ENCODE measurements at regions not wholly inside any gene's neighbourhood (a gene's known extent, or its start where the extent isn't known, plus 50 kb on each side); places are given as distances from the start of the nearest gene placed in this dataset.
A peak's percentile ranks its signal among the peaks of the same experiment; 100 is the strongest.
"Not testable (repeated sequence)": the region's sequence is repeated elsewhere in the genome, so short reads cannot be mapped to it uniquely, and the experiment has no call there.

DNA sequence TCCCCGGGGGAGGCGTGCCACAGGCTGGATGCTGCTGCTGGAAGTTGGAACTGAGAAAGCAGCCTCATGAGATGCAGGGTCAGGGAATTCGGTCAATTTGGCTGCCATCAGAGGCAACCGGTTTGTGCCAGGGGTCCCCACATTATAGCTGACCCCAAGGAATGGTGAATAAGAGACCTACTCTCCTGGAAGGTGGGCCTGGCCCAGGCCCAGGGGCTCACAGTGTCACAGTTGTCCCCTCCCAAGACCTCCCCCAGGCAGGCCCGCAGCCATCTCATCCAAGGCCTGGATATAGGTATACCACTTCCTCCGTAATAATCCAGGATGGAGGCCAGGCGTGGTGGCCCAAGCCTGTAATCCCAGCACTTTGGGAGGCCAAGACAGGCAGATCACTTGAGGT, 114.6 kb downstream of the NPTX2 start:
- CTCF ChIA-PET = interaction anchor here (0.7 to 1.6 kb wide), 2 partner anchors 14 to 212 kb away, joined by 3 to 6 read pairs; no protein-coding TSS in a partner anchor
- no peak overlapping the region for H3K27ac Mint-ChIP-seq
- H3K36me3 Mint-ChIP-seq (ENCODE audit: low read depth) = no peaks in the 10 kb centered on the region
- H3K9me3 Mint-ChIP-seq = peaks cover 4% of the 10 kb centered on the region
- H3K4me1 Mint-ChIP-seq (ENCODE audit: low read depth) = no peaks in the 10 kb centered on the region
- peaks cover 3% of the 10 kb centered on the region for H3K27me3 Mint-ChIP-seq (ENCODE audit: low read depth)
- no peak for DNase-seq
- intact Hi-C loops (cut with micrococcal nuclease) = no loop called here
- H3K4me3 Mint-ChIP-seq = no peak overlapping the region

DNA sequence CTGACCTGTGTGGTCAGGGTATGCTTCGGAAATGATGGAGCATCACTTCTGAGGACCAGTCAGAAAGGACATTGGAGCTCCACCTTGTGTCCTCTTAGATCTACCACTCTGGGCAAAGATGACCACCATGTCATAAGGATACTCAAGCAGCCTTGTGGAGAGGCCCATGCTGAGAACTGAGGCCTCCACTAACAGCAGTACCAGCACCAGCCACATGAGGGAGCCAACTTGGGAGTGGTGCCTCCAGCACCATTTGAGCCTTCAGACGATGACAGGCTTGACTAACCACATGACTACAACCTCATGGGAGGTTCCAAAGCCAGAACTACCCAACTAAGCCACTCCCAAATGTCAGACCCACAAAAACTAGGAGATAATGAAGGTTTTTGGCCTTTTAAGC, 116.0 kb downstream of the NPTX2 start:
- Mint-ChIP-seq H3K27ac (no peak overlapping the region), H3K4me3 (no peak overlapping the region), H3K4me1 (ENCODE audit: low read depth) (no peaks in the 10 kb centered on the region), H3K27me3 (ENCODE audit: low read depth) (peaks cover 3% of the 10 kb centered on the region), H3K36me3 (ENCODE audit: low read depth) (no peaks in the 10 kb centered on the region), H3K9me3 (peaks cover 4% of the 10 kb centered on the region)
- CTCF ChIA-PET = interaction anchor here (0.7 to 1.6 kb wide), 4 partner anchors 9 to 108 kb away, joined by 3 to 6 read pairs (median 4); no protein-coding TSS in a partner anchor
- intact Hi-C loops (cut with micrococcal nuclease) = no loop called here
- DNase-seq = peak; percentile 63

- no peak overlapping the region for H3K4me3 Mint-ChIP-seq
- no peak for DNase-seq
- CTCF ChIA-PET = interaction anchor here (2.7 kb wide), 1 partner anchor 10 kb away, joined by 12 read pairs; no protein-coding TSS in a partner anchor
- intact Hi-C loops (cut with micrococcal nuclease) = no loop called here
- no peak overlapping the region for H3K27ac Mint-ChIP-seq
- H3K27me3 Mint-ChIP-seq (ENCODE audit: low read depth) = peaks cover 3% of the 10 kb centered on the region
- H3K36me3 Mint-ChIP-seq (ENCODE audit: low read depth) = no peaks in the 10 kb centered on the region
- peaks cover 4% of the 10 kb centered on the region for H3K9me3 Mint-ChIP-seq
- H3K4me1 Mint-ChIP-seq (ENCODE audit: low read depth) = no peaks in the 10 kb centered on the region
Measured at GRCh38 chr7:98735801-98736200, 118.7 kb downstream of the NPTX2 start.

GRCh38 chr7:98736461-98736860, 119.4 kb downstream of the NPTX2 start:
- DNase-seq; H3K9me3 Mint-ChIP-seq; H3K27ac Mint-ChIP-seq; intact Hi-C loops (cut with micrococcal nuclease); H3K4me1 Mint-ChIP-seq (ENCODE audit: low read depth); H3K4me3 Mint-ChIP-seq; H3K27me3 Mint-ChIP-seq (ENCODE audit: low read depth); H3K36me3 Mint-ChIP-seq (ENCODE audit: low read depth): not testable (repeated sequence)
- CTCF ChIA-PET = interaction anchor here (0.7 to 2.7 kb wide), 2 partner anchors 9 to 70 kb away, joined by 5 to 12 read pairs; no protein-coding TSS in a partner anchor

DNA sequence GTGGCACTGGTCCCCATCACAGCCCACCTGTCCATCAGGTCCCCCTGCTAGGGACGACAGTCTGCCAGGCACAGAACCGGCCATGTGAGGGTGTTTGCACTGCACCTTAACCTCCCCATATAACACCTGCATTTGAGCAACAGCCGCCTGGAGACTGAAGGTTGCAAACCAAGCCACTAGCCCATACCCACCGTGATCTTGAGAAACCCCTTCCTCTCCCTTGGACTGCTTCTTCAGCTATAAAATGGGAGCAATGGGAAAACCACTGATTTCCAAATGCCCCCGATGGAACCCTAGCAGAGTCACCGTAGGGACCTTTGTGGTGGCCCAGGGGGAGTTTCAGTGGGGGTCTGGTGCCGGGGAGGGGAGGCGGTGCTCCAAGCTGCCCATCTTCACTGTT, 120.1 kb downstream of the NPTX2 start:
- no peaks in the 10 kb centered on the region for H3K4me1 Mint-ChIP-seq (ENCODE audit: low read depth)
- CTCF ChIA-PET = interaction anchor here (0.7 to 2.7 kb wide), 3 partner anchors 9 to 136 kb away, joined by 3 to 12 read pairs (median 5); no protein-coding TSS in a partner anchor

GRCh38 chr7:98740643-98741042, 123.6 kb downstream of the NPTX2 start:
- CTCF ChIA-PET = interaction anchor here (0.6 kb wide), 1 partner anchor 26 kb away, joined by 3 read pairs; no protein-coding TSS in a partner anchor
- intact Hi-C loops (cut with micrococcal nuclease) = no loop called here
- Mint-ChIP-seq H3K4me3 (no peak overlapping the region), H3K27me3 (ENCODE audit: low read depth) (no peaks in the 10 kb centered on the region), H3K27ac (no peak overlapping the region), H3K36me3 (ENCODE audit: low read depth) (no peaks in the 10 kb centered on the region), H3K9me3 (no peaks in the 10 kb centered on the region), H3K4me1 (ENCODE audit: low read depth) (no peaks in the 10 kb centered on the region)
- DNase-seq = no peak

More for the DNA sequence above, 120.1 kb downstream of the NPTX2 start:
- H3K9me3 Mint-ChIP-seq = peaks cover 4% of the 10 kb centered on the region
- H3K36me3 Mint-ChIP-seq (ENCODE audit: low read depth) = no peaks in the 10 kb centered on the region
- DNase-seq = no peak
- intact Hi-C loops (cut with micrococcal nuclease) = no loop called here
- no peak overlapping the region for H3K27ac Mint-ChIP-seq
- H3K4me3 Mint-ChIP-seq = no peak overlapping the region
- no peaks in the 10 kb centered on the region for H3K27me3 Mint-ChIP-seq (ENCODE audit: low read depth)

GRCh38 chr7:98745722-98746318, 124.0 kb downstream of the TMEM130 start:
- Mint-ChIP-seq H3K9me3 (no peaks in the 10 kb centered on the region), H3K4me1 (ENCODE audit: low read depth) (no peaks in the 10 kb centered on the region), H3K36me3 (ENCODE audit: low read depth) (no peaks in the 10 kb centered on the region), H3K27me3 (ENCODE audit: low read depth) (peaks cover 8% of the 10 kb centered on the region), H3K4me3 (no peak overlapping the region), H3K27ac (no peak overlapping the region)
- CTCF ChIA-PET = interaction anchor here (0.5 to 4.1 kb wide), 30 partner anchors 9 to 569 kb away, joined by 3 to 28 read pairs (median 3); no protein-coding TSS in a partner anchor
- DNase-seq = peak; percentile 82
- intact Hi-C loops (cut with micrococcal nuclease) = loop anchor here (1.0 to 2.0 kb wide), 3 partner anchors 95 to 451 kb away; no protein-coding TSS in a partner anchor

- Mint-ChIP-seq H3K4me1 (ENCODE audit: low read depth) (no peaks in the 10 kb centered on the region), H3K36me3 (ENCODE audit: low read depth) (no peaks in the 10 kb centered on the region), H3K9me3 (no peaks in the 10 kb centered on the region), H3K27me3 (ENCODE audit: low read depth) (peaks cover 8% of the 10 kb centered on the region), H3K27ac (no peak overlapping the region), H3K4me3 (no peak overlapping the region)
- intact Hi-C loops (cut with micrococcal nuclease) = no loop called here
- CTCF ChIA-PET = interaction anchor here (1.2 kb wide), 1 partner anchor 94 kb away, joined by 4 read pairs; no protein-coding TSS in a partner anchor
- DNase-seq = no peak
Measured at GRCh38 chr7:98748090-98748489, 121.7 kb downstream of the TMEM130 start.

DNA sequence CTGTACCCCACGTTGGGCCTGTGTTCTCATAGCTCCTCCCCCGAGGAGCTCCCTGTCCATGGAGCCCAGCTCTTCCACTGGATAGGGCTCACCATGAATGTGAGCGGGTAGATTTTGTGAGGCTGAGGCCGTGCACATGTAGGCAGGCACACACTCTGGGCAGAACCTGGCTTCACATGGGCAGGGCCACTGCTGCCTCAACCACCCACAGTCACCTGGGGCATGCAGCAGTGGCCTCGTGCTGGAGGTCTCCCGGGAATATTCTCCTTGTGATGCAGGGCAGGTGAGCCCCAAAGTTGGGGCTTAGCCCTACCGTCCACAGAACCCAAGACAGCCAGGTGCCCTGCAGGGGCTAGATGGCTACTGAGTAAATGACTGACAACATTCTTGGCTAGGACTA, 116.6 kb downstream of the TMEM130 start:
- Mint-ChIP-seq H3K27ac (peak overlapping the region; percentile 47), H3K4me1 (ENCODE audit: low read depth) (no peaks in the 10 kb centered on the region), H3K9me3 (no peaks in the 10 kb centered on the region), H3K27me3 (ENCODE audit: low read depth) (peaks cover 6% of the 10 kb centered on the region), H3K4me3 (no peak overlapping the region), H3K36me3 (ENCODE audit: low read depth) (no peaks in the 10 kb centered on the region)
- DNase-seq = no peak
- intact Hi-C loops (cut with micrococcal nuclease) = no loop called here
- CTCF ChIA-PET = interaction anchor here (1.0 kb wide), 1 partner anchor 320 kb away, joined by 4 read pairs; no protein-coding TSS in a partner anchor

DNA sequence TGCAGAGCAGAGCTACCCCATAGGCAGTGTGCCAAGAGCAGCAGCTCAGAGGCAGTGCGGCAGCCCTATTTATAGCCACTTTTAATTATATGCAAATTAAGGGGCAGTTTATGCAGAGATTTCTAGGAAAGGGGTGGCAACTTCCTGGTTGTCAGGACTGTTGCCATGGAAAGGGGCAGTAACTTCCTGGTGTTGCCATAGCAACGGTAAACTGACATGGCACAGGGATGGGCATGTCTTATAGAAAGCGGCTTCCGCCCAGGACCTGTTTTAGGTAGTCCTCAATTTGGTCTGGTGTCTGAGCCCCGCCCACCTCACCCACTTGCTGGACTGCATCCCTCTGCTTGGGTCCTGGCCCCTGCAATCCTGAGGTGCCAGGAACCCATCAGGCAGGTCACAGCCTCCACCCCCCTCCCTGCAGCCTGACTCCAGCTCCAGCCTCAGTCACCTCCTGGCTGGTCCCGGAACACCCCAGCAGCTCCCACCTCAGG, 115.8 kb downstream of the TMEM130 start:
- Mint-ChIP-seq H3K36me3 (ENCODE audit: low read depth) (no peaks in the 10 kb centered on the region), H3K4me1 (ENCODE audit: low read depth) (no peaks in the 10 kb centered on the region), H3K9me3 (no peaks in the 10 kb centered on the region), H3K4me3 (no peak overlapping the region), H3K27ac (no peak overlapping the region), H3K27me3 (ENCODE audit: low read depth) (peaks cover 8% of the 10 kb centered on the region)
- intact Hi-C loops (cut with micrococcal nuclease) = no loop called here
- CTCF ChIA-PET = no interaction called here
- DNase-seq = no peak

GRCh38 chr7:98755138-98755898, 114.5 kb downstream of the TMEM130 start:
- no peak overlapping the region for H3K4me3 Mint-ChIP-seq
- intact Hi-C loops (cut with micrococcal nuclease) = no loop called here
- CTCF ChIA-PET = no interaction called here
- no peaks in the 10 kb centered on the region for H3K9me3 Mint-ChIP-seq
- no peaks in the 10 kb centered on the region for H3K4me1 Mint-ChIP-seq (ENCODE audit: low read depth)
- H3K36me3 Mint-ChIP-seq (ENCODE audit: low read depth) = no peaks in the 10 kb centered on the region
- H3K27ac Mint-ChIP-seq = no peak overlapping the region
- peaks cover 15% of the 10 kb centered on the region for H3K27me3 Mint-ChIP-seq (ENCODE audit: low read depth)
- peak; percentile 12 for DNase-seq

- peaks cover 23% of the 10 kb centered on the region for H3K27me3 Mint-ChIP-seq (ENCODE audit: low read depth)
- CTCF ChIA-PET = no interaction called here
- no peaks in the 10 kb centered on the region for H3K36me3 Mint-ChIP-seq (ENCODE audit: low read depth)
- no peak overlapping the region for H3K27ac Mint-ChIP-seq
- no peak overlapping the region for H3K4me3 Mint-ChIP-seq
- DNase-seq = no peak
- no peaks in the 10 kb centered on the region for H3K4me1 Mint-ChIP-seq (ENCODE audit: low read depth)
- no peaks in the 10 kb centered on the region for H3K9me3 Mint-ChIP-seq
- intact Hi-C loops (cut with micrococcal nuclease) = no loop called here
Measured at GRCh38 chr7:98758157-98758556, 111.7 kb downstream of the TMEM130 start.

Data from activated naive CD4-positive, alpha-beta T cell treated with anti-CD3 and anti-CD28 coated beads for 36 hours (primary cell).